ENCODE measurements at regions not wholly inside any gene's neighbourhood (a gene's known extent, or its start where the extent isn't known, plus 50 kb on each side); places are given as distances from the start of the nearest gene placed in this dataset.

DNA sequence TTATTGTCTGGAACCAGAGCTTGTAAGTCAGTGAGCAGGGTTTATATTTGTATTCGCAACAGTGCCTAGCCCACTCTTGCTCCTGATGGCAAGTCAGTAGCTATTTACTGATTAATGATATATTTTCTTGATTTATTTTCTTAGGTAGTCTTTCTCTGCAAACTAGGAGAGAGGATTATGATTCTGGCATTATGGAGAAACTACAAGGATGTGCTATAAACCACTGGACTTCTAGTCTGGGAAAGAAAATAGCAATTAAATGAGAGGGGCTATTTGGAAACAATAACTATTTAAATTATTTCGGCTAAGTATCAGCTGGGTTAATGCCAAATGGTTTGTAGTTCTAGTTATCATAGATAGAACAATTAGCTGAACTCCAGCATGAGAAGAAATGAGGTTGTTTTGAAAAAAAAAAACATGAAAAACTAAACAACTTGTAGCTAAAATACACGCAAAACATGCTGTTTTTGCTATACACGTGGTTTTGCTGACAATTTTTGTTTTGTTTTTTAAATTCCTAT is 304.9 kb upstream of the TCF21 start:
- no peak overlapping the region for H3K4me3 ChIP-seq
- TF ChIP-seq, protein P1, sequence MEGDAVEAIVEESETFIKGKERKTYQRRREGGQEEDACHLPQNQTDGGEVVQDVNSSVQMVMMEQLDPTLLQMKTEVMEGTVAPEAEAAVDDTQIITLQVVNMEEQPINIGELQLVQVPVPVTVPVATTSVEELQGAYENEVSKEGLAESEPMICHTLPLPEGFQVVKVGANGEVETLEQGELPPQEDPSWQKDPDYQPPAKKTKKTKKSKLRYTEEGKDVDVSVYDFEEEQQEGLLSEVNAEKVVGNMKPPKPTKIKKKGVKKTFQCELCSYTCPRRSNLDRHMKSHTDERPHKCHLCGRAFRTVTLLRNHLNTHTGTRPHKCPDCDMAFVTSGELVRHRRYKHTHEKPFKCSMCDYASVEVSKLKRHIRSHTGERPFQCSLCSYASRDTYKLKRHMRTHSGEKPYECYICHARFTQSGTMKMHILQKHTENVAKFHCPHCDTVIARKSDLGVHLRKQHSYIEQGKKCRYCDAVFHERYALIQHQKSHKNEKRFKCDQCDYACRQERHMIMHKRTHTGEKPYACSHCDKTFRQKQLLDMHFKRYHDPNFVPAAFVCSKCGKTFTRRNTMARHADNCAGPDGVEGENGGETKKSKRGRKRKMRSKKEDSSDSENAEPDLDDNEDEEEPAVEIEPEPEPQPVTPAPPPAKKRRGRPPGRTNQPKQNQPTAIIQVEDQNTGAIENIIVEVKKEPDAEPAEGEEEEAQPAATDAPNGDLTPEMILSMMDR (IDR thresholded peaks at IDR 0.05): no peak
- no peak for DNase-seq (ENCODE audit: low spot score)
- no peak overlapping the region for H3K27ac ChIP-seq

DNA sequence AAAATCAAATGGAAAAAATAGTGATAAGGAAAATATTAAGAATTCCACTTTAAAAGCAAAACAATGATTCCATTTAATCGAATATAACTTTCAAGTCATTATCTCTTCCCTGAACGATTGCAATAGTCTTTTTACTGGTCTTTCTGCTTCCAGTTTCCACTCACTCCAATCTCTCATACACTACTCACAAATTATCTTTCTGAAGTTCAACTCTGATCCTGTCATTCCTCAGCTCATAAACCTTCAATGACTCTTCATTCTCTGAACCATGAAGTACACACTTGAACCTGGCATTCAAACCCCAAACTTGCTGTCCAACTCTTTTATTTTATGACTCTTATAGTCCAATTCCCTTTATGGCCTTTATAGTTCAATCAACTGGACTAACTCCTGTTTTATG is 304.1 kb upstream of the TCF21 start:
- no peak overlapping the region for H3K27ac ChIP-seq
- no peak overlapping the region for H3K4me3 ChIP-seq
- no peak for DNase-seq (ENCODE audit: low spot score)
- TF ChIP-seq, protein P1 (IDR thresholded peaks at IDR 0.05): no peak

DNA sequence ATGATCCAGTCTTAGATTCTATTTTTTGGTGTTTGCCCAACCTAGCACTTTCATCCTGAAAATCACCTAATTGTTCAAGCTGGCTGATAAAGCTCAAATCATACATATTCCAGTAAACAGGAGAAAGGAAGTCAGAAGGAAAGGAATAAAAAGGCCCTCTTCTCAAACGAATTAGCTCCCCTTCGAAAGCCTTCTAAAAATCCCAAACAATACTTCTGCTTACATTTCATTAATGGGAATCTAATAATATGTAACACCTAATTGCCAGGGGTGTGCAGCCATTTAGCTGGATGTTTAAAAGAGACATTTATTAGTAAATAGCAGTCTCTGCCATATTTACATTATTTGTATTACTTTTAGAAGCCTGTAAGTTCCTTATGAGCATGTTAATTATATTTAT is 302.9 kb upstream of the TCF21 start:
- DNase-seq (ENCODE audit: low spot score): no peak
- no peak overlapping the region for H3K4me3 ChIP-seq
- no peak overlapping the region for H3K27ac ChIP-seq
- TF ChIP-seq, protein P1 (IDR thresholded peaks at IDR 0.05): no peak

DNA sequence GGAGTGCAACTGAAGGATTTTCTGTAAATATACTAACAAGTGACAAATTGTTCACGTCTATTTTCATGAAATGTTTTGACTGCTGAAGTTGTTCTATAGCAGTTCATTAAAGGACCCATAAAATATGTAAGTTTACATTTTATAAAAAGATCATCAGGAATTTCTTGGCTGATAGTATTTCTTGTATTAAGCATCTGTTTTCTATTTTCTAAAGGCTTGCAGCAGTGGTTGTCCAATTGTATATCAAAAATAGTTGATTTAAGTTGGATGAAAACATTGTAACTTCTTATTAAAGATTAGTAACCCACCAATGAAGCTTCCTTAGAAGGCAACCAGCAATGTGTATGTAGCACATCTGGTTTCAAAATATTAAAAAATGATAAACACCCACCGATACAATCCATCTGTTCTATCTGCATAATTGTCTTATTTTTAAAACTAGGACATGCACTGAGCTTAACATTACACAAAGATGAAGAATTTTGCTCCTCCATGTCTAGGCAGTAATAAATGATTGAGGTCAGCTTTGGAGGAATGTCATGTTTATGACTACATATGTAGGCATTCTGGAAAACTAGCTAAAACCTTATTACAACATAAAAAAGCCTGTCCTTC is 301.3 kb upstream of the TCF21 start:
- no peak overlapping the region for H3K4me3 ChIP-seq
- no peak for DNase-seq (ENCODE audit: low spot score)
- TF ChIP-seq, protein P1 (IDR thresholded peaks at IDR 0.05): no peak
- no peak overlapping the region for H3K27ac ChIP-seq

DNA sequence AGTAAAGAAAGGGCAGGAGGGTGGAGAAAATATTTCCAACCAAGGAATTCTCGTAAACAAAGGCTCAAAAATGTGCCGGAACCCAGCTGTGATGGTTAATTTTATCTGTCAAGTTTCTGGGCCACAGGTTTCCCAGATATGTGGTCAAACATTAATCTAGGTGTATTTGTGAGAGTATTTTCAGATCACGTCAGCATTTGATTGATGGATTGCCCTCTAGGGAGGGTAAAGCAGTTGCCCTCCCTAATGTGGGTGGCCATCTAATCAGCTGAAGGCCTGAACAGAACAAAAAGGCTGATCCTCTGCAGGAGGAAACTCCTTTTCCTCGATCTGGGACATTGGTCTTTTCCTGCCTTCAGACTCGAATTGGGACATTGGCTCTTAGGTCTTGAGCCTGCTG is 298.7 kb upstream of the TCF21 start:
- H3K4me3 ChIP-seq: no peak overlapping the region
- H3K27ac ChIP-seq: no peak overlapping the region
- TF ChIP-seq, protein P1 (IDR thresholded peaks at IDR 0.05): no peak
- no peak for DNase-seq (ENCODE audit: low spot score)

DNA sequence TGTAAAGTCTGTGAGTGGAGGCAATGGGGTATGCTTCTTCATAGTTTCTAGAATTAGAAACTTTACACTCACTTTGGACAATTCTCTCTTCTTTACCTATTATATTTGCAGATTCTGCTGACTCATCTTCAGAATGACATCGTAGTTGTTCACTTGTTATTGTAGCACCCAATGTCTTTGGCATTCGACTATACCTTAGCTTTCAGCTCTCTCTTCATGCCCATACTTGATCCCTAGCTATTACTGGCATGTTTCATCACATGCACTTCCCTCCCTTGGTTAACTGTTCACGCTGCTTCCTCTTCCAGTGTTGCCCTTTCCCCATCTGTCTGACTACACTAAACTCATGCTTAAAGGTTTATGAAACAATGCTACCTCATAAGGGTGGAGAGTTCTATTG is 298.1 kb upstream of the TCF21 start:
- DNase-seq (ENCODE audit: low spot score): no peak
- Histone ChIP-seq H3K4me3 (no peak overlapping the region), H3K27ac (no peak overlapping the region)
- TF ChIP-seq, protein P1 (IDR thresholded peaks at IDR 0.05): no peak

DNA sequence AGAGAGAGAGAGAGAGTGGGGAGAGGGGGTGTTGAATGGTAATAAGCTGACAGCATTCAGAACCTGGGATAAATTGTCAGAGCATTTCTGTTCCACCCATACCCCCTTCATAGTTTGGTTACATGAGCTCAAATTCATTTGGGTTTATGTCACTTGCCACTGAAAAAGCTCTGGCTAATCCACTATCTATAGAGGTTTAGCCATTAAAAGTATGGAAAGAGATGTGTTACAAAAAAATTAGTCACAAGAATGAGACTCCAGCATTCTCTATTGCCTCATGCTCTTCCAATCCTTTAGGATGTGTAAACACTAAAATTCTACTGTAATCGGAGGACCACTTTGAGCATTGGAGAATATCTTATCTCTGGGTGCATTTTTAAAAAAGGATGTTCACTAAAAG is 297.6 kb upstream of the TCF21 start:
- TF ChIP-seq, protein P1 (IDR thresholded peaks at IDR 0.05): no peak
- no peak overlapping the region for H3K4me3 ChIP-seq
- no peak for DNase-seq (ENCODE audit: low spot score)
- no peak overlapping the region for H3K27ac ChIP-seq

All from coronary artery (tissue), 2 donors.